ENCODE measurements at regions not wholly inside any gene's neighbourhood (a gene's known extent, or its start where the extent isn't known, plus 50 kb on each side); places are given as distances from the start of the nearest gene placed in this dataset.

- no peak overlapping the region for H3K4me3 ChIP-seq (ENCODE audit: low read length)
- no peak for TF ChIP-seq CTCF (conservative IDR thresholded peaks at IDR 0.05; ENCODE audit: low read depth, low read length)
- DNase-seq (ENCODE audit: low read depth), result no peak
Measured at GRCh38 chr4:12548678-12549077, 935.5 kb downstream of the RAB28 start.

GRCh38 chr4:12545812-12546211 is 938.3 kb downstream of the RAB28 start:
- no peak for TF ChIP-seq CTCF (conservative IDR thresholded peaks at IDR 0.05; ENCODE audit: low read depth, low read length)
- H3K4me3 ChIP-seq (ENCODE audit: low read length), result no peak overlapping the region
- no peak for DNase-seq (ENCODE audit: low read depth)

GRCh38 chr4:12538162-12538561 is 946.0 kb downstream of the RAB28 start:
- no peak for DNase-seq (ENCODE audit: low read depth)
- TF ChIP-seq CTCF (conservative IDR thresholded peaks at IDR 0.05; ENCODE audit: low read depth, low read length), result no peak
- no peak overlapping the region for H3K4me3 ChIP-seq (ENCODE audit: low read length)

- TF ChIP-seq CTCF (conservative IDR thresholded peaks at IDR 0.05; ENCODE audit: low read depth, low read length), result no peak
- H3K4me3 ChIP-seq (ENCODE audit: low read length), result no peak overlapping the region
- DNase-seq (ENCODE audit: low read depth), result no peak
Measured at GRCh38 chr4:12534684-12535083, 949.5 kb downstream of the RAB28 start.

GRCh38 chr4:12519426-12519825 is 964.7 kb downstream of the RAB28 start:
- no peak for DNase-seq (ENCODE audit: low read depth)
- no peak overlapping the region for H3K4me3 ChIP-seq (ENCODE audit: low read length)
- no peak for TF ChIP-seq CTCF (conservative IDR thresholded peaks at IDR 0.05; ENCODE audit: low read depth, low read length)

- no peak for TF ChIP-seq CTCF (conservative IDR thresholded peaks at IDR 0.05; ENCODE audit: low read depth, low read length)
- no peak overlapping the region for H3K4me3 ChIP-seq (ENCODE audit: low read length)
- DNase-seq (ENCODE audit: low read depth), result no peak
Measured at GRCh38 chr4:12507868-12508481, 976.2 kb downstream of the RAB28 start.

GRCh38 chr4:12500409-12500808 is 983.7 kb downstream of the RAB28 start:
- no peak for TF ChIP-seq CTCF (conservative IDR thresholded peaks at IDR 0.05; ENCODE audit: low read depth, low read length)
- no peak overlapping the region for H3K4me3 ChIP-seq (ENCODE audit: low read length)
- DNase-seq (ENCODE audit: low read depth), result no peak

Data from retinal pigment epithelial cell (primary cell).